Large intestine (tissue), 3 donors: ENCODE measurements at regions not wholly inside any gene's neighbourhood (a gene's known extent, or its start where the extent isn't known, plus 50 kb on each side); places are given as distances from the start of the nearest gene placed in this dataset.

Experiments
- DNase-seq, 2 donors: peaks; one replicate each; pipeline versions ENCODE4 v3.0.0 to v3.0.0-alpha.2; 2013
- H3K27ac ChIP-seq: one replicate; pipeline ENCODE4 v1.5.1; 2013; ENCODE audit warnings: low read length
- H3K27me3 ChIP-seq: 2 replicates; pipeline ENCODE4 v1.6.1; 2013; ENCODE audit warnings: low read length; ENCODE audit not compliant: control insufficient read depth, insufficient read depth
- H3K36me3 ChIP-seq: 2 replicates; pipeline ENCODE4 v1.6.1; 2013; ENCODE audit warnings: low read length; ENCODE audit not compliant: control insufficient read depth, insufficient read depth
- H3K4me1 ChIP-seq: one replicate; pipeline ENCODE4 v1.6.1; 2013; ENCODE audit warnings: low read length; ENCODE audit not compliant: control insufficient read depth, insufficient read depth
- H3K4me3 ChIP-seq: one replicate; pipeline ENCODE4 v1.5.1; 2013; ENCODE audit warnings: low read length
- H3K9me3 ChIP-seq: one replicate; pipeline ENCODE4 v1.6.1; 2013; ENCODE audit warnings: mild to moderate bottlenecking, low read depth, low read length, moderate library complexity; ENCODE audit not compliant: control insufficient read depth
- WGBS: methylation state at CpG from one replicate; pipeline ENCODE4 v1.1.5; 2013; ENCODE audit warnings: low lambda C conversion rate; ENCODE audit not compliant: insufficient coverage; 5-methylcytosine and 5-hydroxymethylcytosine counted together

GRCh38 chr6:98323605-98324004 lies 510.8 kb upstream of the POU3F2 start:
- Histone ChIP-seq H3K4me1 (no peaks in the 10 kb centered on the region), H3K27me3 (no peaks in the 10 kb centered on the region), H3K27ac (no peak overlapping the region), H3K9me3 (no peaks in the 10 kb centered on the region), H3K36me3 (no peaks in the 10 kb centered on the region), H3K4me3 (no peak overlapping the region)
- WGBS: no CpG with 5 or more reads among the region's 3 CpGs
- no peak for DNase-seq

GRCh38 chr6:98324446-98324845 lies 509.9 kb upstream of the POU3F2 start:
- H3K27me3 ChIP-seq: no peaks in the 10 kb centered on the region
- no peak for DNase-seq
- WGBS: 100% methylated on average over 1 of the region's 3 CpGs
- H3K27ac ChIP-seq: no peak overlapping the region
- no peaks in the 10 kb centered on the region for H3K4me1 ChIP-seq
- H3K4me3 ChIP-seq: no peak overlapping the region
- H3K9me3 ChIP-seq: no peaks in the 10 kb centered on the region
- no peaks in the 10 kb centered on the region for H3K36me3 ChIP-seq

GRCh38 chr6:98325366-98325765 lies 509.0 kb upstream of the POU3F2 start:
- no peaks in the 10 kb centered on the region for H3K9me3 ChIP-seq
- WGBS: 88% methylated on average over 1 of the region's 1 CpG
- DNase-seq: no peak

GRCh38 chr6:98333273-98333672 lies 501.1 kb upstream of the POU3F2 start:
- no CpG with 5 or more reads among the region's 2 CpGs for WGBS
- Histone ChIP-seq H3K27ac (no peak overlapping the region), H3K4me1 (no peaks in the 10 kb centered on the region), H3K4me3 (no peak overlapping the region), H3K9me3 (no peaks in the 10 kb centered on the region), H3K27me3 (no peaks in the 10 kb centered on the region), H3K36me3 (no peaks in the 10 kb centered on the region)
- no peak for DNase-seq

More at GRCh38 chr6:98325366-98325765, 509.0 kb upstream of the POU3F2 start:
- no peaks in the 10 kb centered on the region for H3K36me3 ChIP-seq
- H3K27ac ChIP-seq: no peak overlapping the region
- no peak overlapping the region for H3K4me3 ChIP-seq
- no peaks in the 10 kb centered on the region for H3K27me3 ChIP-seq
- H3K4me1 ChIP-seq: no peaks in the 10 kb centered on the region

- Histone ChIP-seq H3K27me3 (no peaks in the 10 kb centered on the region), H3K4me1 (no peaks in the 10 kb centered on the region), H3K27ac (no peak overlapping the region), H3K4me3 (no peak overlapping the region), H3K9me3 (no peaks in the 10 kb centered on the region), H3K36me3 (no peaks in the 10 kb centered on the region)
- DNase-seq: no peak
Observed at GRCh38 chr6:98335594-98335993, 498.8 kb upstream of the POU3F2 start.

- no peaks in the 10 kb centered on the region for H3K9me3 ChIP-seq
- 100% methylated on average over 1 of the region's 1 CpG for whole genome bisulfite sequencing
- DNase-seq: no peak
- H3K27me3 ChIP-seq: no peaks in the 10 kb centered on the region
- H3K4me3 ChIP-seq: no peak overlapping the region
- H3K27ac ChIP-seq: no peak overlapping the region
- no peaks in the 10 kb centered on the region for H3K4me1 ChIP-seq
- no peaks in the 10 kb centered on the region for H3K36me3 ChIP-seq
Observed at GRCh38 chr6:98339506-98339905, 494.9 kb upstream of the POU3F2 start.

- Histone ChIP-seq H3K27me3 (no peaks in the 10 kb centered on the region), H3K4me3 (no peak overlapping the region), H3K9me3 (no peaks in the 10 kb centered on the region), H3K4me1 (no peaks in the 10 kb centered on the region), H3K36me3 (no peaks in the 10 kb centered on the region), H3K27ac (no peak overlapping the region)
- DNase-seq: no peak
Observed at GRCh38 chr6:98343004-98343403, 491.4 kb upstream of the POU3F2 start.

- no peaks in the 10 kb centered on the region for H3K9me3 ChIP-seq
- no peak overlapping the region for H3K27ac ChIP-seq
- H3K4me1 ChIP-seq: no peaks in the 10 kb centered on the region
- DNase-seq: no peak
- no peak overlapping the region for H3K4me3 ChIP-seq
- H3K27me3 ChIP-seq: no peaks in the 10 kb centered on the region
- H3K36me3 ChIP-seq: no peaks in the 10 kb centered on the region
Observed at GRCh38 chr6:98343797-98344196, 490.6 kb upstream of the POU3F2 start.

- DNase-seq: no peak
- no peaks in the 10 kb centered on the region for H3K27me3 ChIP-seq
- H3K36me3 ChIP-seq: no peaks in the 10 kb centered on the region
- H3K9me3 ChIP-seq: no peaks in the 10 kb centered on the region
- no peak overlapping the region for H3K4me3 ChIP-seq
- no peak overlapping the region for H3K27ac ChIP-seq
- H3K4me1 ChIP-seq: no peaks in the 10 kb centered on the region
- WGBS: no CpG with 5 or more reads among the region's 2 CpGs
Observed at GRCh38 chr6:98352348-98352747, 482.0 kb upstream of the POU3F2 start.

GRCh38 chr6:98358173-98358572 lies 476.2 kb upstream of the POU3F2 start:
- H3K36me3 ChIP-seq: no peaks in the 10 kb centered on the region
- no peaks in the 10 kb centered on the region for H3K9me3 ChIP-seq
- H3K27ac ChIP-seq: no peak overlapping the region
- no peaks in the 10 kb centered on the region for H3K4me1 ChIP-seq
- 80% methylated on average over 1 of the region's 3 CpGs for WGBS
- H3K4me3 ChIP-seq: no peak overlapping the region
- no peaks in the 10 kb centered on the region for H3K27me3 ChIP-seq
- no peak for DNase-seq

GRCh38 chr6:98366371-98366770 lies 468.0 kb upstream of the POU3F2 start:
- WGBS: 33% methylated on average over 1 of the region's 6 CpGs
- no peaks in the 10 kb centered on the region for H3K9me3 ChIP-seq
- DNase-seq: no peak

More at GRCh38 chr6:98366371-98366770, 468.0 kb upstream of the POU3F2 start:
- no peak overlapping the region for H3K4me3 ChIP-seq
- H3K27ac ChIP-seq: no peak overlapping the region
- H3K36me3 ChIP-seq: no peaks in the 10 kb centered on the region
- no peaks in the 10 kb centered on the region for H3K4me1 ChIP-seq
- H3K27me3 ChIP-seq: no peaks in the 10 kb centered on the region
